NOMO-1 treated with dmso at 0.1 percent for 144 hours (cell line): ENCODE measurements at regions not wholly inside any gene's neighbourhood (a gene's known extent, or its start where the extent isn't known, plus 50 kb on each side); places are given as distances from the start of the nearest gene placed in this dataset.
A peak's percentile ranks its signal among the peaks of the same experiment; 100 is the strongest.

Experiments used
- DNase-seq: peaks from one replicate; lab custom pipeline; 2025; ENCODE audit not compliant: unreplicated experiment; lab: John Stamatoyannopoulos, UW

DNA sequence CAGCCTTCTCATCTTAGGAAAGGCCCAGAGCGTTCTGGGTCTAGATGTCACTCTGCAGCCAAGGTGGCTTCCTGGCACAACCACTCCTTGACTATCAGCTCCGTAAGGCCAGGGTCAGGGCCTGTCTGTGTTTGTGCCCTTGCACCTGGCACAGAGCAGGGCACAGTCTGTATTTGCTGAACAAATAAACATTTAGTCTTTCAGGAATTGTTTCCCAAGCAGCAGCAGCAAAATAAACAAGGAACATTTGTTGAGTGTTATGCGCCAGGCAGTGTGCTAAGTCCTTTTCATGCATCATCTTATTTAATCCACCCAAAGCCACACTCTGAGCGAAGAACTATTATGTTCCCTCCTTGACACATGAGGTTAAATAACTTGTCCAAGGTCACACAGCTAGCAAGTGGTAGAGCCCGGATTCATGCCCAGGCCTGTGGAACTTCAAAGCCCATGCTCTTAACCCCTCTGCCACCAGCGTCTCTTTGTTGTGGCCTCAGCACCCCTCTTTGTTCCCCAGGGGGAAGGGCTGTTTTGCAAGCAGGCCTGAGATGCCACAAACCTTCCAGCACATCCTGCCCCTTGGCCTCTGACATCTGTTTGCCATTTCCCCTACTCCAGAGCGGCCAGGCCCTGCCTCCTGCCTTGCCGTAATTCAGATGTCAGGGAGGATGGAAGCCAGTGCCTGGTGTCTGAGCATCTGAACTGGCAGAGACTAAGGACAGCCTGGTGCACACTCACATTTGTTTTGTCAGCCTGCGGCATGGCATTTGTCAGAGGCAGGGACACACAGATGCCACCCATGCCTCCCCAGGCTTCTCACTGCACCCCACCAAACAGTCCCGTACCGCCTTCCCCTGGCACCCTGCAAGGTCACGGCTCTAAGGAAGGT, 325.8 kb upstream of the ZMIZ1 start:
- peak; percentile 14 for DNase-seq

DNA sequence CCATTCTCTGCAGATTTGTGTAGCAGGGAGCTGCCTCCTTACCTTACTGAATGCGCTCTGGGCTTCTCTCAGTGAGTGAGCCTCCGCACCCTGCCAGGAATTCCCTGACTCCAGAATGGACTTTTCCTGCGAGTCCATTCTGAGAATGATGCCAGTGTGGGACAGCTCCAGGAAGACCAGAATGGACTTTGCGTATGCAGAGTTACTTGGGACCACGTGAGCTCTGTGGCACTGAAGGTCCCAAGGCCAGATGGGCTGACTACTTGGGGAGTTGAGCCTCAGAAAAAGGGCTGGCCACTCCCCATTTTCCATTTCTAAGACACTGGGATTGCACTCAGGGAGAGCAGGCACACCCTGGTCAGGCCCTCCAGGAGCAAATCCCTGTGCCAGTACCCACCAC, 324.7 kb upstream of the ZMIZ1 start:
- DNase-seq, result no peak

DNA sequence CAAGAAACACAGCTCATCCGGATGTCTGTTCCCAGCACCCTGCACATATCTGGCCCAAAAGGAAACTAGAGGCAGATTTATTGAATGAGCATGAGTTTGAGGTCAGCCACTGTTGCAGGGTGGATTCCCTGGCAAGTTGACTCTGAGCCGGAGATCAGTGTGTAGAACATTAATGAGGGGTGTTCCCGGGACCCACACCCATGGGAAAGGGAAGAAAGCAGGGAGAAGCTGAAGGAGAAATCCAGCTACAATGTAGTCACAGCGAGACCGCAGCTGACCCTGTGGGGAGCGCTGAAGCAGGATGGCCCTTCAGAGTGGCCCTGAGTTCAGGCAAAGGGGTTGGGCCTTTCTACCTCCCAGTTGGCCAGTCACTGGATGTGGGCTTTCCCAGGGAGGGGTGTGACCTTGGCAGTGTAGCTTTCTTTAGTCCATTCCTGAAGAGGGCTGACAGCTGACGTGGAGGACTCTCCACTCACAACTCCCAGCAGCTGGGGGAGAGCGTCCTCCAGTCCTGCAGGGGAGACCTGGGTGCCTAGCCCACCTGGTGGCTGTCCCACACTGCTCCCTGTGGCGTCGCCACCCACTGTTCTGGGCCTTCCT, 324.2 kb upstream of the ZMIZ1 start:
- no peak for DNase-seq

DNA sequence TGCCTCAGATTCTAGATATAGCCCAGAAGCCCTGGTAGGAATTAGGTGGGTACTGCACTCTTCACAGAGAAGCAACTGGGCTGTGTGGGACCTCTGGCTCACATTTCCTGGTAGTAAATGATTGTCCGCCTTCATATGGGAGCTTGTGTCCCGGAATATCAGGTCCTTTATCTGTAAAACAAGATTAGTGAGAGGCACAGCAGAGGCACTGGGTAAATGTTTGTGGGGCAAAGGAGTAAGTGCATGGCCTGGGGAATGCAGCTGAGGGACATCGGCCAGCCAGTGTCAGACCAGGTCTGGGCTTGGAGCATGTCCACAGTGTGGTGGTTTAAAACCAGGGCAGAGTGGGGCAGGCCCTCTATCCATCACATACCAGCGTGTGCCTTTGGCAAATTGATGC, 323.3 kb upstream of the ZMIZ1 start:
- DNase-seq, result no peak

DNA sequence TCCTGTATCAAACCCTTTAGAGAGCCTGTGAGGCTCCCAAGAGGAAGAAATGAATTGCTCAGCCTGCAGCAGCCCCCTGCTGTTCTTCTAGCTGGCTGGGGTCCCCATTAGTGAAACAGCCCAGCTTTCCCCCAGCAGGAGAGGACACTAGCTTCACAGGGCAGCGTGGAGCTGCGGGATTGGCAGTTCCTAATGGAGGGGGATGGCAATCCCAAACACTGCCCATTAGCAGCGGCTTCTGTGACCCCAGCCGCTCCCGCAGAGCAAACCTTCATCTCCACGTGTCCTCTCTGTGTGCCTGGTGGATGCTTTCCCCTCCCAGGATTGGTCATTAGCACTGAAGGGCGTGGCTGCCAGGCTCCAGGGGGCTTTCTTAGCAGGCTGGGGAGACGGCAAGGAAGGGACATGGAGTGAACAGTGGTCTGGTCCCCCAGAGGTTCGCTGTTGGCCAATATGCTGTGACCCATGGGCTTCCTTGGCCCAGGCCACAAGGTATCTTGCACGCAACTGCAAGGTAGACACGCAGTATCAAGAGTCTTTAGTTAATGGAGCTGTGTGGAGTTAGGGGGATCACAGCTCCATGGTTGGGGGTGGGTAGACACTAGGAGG, 322.5 kb upstream of the ZMIZ1 start:
- no peak for DNase-seq

DNA sequence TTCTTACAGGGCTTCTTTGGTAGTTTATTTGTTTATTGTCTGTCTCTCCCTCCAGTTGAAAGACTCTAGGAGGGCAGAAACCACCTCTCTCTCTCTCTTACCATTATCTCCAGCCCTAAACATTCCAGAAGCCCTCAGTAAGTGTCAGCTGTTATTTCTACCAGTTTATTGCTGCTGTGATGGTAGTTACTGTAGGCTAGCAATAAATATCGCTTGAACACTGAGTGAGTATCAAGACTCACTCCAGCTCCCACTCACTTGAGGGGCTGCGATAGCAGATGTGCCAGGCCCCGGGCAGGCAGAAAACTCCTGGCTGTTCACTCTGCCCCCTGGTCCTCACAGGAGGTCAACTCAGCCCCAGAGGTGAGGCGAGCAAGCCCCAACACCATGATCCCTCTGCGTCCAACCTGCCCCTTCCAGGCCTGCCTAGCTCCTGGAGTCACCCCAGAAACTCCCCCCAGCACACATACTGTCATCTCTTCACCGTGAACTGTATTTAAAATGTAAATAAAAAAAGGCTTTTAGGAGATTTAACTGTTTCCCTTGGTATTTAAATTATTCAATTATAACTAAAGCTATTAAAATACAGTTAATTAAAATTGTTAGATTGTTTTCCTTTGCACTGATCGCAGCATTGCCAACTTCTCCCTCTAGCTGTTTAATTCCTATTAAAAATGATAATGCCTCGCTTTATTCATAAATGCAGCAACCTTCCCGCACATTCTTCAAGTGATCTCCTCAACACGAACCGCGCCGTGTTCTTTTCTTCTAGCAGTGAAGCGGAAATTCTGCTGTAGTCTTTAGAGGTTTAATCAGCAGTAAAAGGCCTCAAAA, 321.1 kb upstream of the ZMIZ1 start:
- DNase-seq, result no peak

DNA sequence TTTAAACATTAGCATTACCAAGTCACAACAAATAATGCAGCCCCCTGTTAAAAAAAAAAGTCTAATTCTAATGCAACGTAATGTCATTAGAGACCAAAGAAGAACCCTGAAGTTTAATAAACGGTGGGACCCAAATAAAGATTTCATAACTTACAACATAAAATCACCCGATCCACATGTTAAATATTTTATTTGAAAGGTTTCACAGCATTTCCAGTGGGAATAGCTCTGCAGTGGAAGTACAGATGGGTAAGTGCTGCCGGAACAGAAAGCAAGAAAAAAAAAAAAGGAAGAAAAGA, 320.6 kb upstream of the ZMIZ1 start:
- DNase-seq, result no peak

DNA sequence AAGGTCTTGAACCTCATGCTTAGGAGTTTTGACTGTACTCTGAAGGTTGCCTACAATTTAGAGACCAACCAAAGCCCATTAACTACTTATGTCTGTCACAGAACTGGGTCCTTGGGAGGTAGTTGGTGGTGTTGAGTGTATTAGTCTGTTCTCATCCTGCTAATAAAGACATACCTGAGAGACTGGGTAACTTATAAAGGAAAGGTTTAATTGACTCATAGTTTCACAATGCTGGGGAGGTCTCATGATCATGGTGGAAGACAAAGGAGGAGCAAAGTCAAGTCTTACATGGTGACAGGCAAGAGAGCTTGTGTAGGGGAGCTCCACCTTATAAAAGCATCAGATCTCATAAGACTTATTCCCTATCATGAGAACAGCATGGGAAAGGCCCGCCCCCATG, 319.6 kb upstream of the ZMIZ1 start:
- no peak for DNase-seq

DNA sequence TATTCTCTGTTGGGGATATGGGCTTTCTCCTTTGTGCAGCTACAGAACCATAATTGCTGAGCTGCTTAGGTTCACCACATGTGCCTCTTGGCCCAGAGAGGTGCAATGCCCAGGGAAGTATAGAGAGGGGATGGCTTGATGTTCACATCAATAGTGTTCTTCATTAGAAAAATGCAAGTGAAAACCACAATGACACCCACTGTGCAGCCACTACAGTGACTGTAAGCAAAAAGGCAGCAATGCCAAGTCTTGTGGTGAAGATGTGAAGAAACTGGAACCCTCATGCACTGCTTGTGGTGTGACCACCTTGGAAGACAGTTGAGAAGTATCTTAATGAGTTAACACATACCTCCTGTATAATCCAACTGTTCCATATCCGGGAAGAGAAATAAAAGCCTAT, 318.9 kb upstream of the ZMIZ1 start:
- DNase-seq, result no peak

DNA sequence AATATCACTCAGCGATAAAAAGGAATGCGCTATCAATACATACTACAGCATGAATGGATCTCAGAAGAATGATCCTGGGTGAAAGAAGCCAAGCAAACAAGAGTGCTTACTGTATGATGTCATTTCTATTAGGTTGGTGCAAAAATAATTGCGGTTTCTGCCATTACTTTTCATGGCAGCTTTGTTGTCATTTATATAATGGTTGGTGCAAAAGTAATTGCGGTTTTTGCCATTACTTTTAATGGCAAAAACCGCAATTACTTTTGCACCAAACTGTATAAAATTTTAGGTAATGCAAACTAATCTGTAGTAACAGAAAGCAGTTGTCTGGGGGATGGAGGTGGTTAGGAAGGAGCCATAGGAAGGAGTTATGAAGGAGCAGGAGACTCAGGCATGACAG, 318.3 kb upstream of the ZMIZ1 start:
- no peak for DNase-seq

DNA sequence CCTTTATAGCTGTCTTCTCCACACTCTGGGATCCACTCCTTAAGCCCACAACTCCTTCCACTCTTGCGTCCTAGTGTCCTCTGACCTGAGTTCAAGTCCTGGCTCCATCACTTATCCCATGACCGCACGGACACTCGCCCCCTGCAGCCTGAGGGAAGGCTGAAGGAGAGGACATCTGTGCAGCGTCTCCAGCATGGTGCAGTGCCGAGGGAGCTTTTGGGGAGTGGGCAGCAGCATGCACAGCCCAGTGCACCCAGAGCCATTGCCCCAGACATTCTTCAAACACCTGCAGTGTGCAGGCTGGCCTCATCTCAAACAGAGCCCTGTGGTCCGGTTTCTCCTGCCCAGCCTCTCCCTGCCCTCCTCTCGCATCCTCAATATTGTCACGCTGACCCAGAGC, 317.1 kb upstream of the ZMIZ1 start:
- DNase-seq, result no peak

DNA sequence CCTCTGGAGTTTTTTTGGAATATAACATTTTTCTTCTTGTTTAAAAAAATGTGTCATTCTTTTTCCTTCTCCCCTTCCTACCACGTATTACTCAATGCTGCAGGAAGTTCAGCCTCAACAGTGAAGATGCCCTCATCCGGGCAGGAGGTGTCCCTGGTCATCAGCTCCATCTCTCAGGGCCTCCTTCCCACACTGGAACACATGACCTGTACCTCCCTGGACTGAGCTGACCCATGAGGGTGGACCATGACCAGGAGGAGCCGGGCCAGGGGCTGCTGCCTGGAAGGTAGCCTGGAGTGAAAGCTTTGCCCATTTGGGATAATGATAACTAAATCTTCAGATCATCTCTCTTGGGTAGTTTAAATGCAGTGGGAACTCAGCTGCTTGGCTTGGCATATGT, 316.5 kb upstream of the ZMIZ1 start:
- DNase-seq, result no peak

DNA sequence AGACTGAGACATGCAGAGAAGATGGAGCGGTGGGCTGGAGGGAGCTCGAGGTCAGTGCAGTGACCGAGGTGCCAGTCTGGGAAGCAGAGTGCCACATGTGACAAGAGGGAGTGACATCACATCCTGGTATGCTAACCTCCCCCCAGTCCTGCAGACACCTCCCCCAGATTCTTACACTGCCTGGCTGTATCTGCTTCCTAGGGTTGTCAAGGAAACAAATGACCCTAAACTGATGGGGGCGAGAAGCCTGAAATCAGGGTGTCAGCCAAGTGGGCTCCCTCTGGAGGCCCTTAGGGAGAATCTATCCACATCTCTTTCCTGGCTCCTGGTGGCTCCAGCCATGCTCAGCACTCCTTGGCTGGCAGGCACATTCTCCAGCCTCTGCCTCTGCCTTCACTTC, 316.1 kb upstream of the ZMIZ1 start:
- no peak for DNase-seq

DNA sequence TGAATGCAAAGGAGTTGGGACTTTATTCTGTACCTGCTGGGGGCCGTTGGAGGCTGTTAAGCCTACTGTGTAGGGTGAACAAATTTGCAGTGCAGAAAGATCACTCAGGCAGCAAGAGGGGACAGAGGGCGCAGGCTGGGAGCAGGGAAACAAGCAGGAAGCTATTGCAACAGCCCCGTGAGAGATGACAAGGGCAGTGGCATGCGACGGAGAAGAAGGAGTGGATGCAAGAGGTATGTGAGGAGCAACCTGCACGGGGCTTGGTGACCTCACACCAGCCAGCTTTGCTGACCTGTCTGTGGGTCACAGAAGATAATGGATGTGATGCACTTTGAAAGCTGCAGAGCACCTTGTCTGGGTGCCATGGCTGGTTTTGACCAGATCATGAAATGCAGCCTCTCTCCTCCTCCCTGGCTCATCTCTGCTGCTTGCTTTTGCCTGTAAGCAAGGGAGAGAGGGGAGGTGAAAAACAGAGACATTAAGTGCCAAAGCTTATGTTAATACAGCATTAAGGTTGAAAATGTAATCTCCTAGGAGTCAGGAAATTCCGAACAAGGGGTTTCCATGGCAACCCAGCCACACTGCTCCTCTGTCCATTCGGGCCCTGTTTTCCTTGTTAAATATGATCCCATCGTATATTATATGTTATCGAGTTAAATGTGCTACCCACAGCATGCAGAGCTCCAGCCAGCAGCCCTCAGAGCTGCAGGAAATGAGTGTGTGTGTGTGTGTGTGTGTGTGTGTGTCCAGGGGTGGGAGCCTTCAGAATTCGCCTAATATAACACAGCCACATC, 314.3 kb upstream of the ZMIZ1 start:
- DNase-seq, result no peak

DNA sequence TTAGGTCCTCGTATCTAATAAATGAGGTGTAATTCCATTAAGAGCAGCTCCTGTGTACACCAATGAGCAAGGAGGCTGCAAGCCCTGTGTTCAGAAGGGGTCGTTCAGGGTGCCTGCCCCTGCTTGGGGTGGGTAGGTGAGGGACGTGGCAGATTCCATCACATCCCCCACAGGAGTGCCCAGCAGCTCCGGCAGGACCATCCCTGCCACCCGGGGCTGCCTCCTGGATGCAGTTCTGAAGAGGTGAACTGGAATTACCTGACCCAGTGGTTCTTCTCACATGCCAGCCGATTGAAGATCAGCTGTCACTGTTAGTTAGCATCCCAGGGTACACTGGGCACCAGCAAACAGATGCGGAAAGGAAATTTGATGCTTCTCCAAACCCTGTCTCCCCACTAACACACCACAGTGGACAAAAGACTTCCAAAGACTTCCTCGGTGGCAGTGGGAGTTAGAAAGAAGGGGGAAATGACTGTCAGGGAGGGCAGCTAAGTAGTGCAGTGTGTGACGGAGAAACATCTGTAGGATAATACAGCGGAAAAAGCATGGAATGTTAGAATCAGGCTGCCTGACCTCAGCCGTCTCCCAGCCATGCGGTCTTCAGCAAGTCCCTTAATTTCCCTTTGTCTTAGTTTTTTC, 313.6 kb upstream of the ZMIZ1 start:
- DNase-seq, result no peak

DNA sequence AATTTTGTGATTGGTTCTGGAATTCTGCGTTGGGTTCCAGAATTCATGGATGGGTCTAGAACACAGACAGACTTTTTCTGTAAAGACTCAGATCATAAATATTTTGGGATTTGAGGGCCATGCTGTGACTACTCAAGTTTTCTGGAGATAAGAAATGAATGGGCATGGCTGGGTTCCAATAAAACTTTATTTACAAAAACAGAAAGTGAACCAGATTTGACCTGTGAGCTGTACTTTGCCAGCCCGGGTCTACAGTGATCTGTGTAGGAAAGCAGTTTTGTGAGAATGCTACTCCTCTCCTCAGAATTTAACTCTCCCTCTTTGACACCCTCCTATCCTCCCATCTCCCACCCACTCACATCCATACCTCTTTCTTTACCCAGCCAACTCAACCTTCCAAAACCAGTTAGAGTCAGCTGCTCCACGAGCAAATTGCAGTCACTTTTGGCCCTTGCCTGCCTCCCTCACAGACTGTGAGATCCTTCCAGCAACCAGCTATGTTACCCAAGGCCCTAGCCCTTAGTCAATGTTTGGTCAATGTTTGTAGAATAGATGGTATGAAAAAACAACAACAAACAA, 312.8 kb upstream of the ZMIZ1 start:
- DNase-seq, result no peak

DNA sequence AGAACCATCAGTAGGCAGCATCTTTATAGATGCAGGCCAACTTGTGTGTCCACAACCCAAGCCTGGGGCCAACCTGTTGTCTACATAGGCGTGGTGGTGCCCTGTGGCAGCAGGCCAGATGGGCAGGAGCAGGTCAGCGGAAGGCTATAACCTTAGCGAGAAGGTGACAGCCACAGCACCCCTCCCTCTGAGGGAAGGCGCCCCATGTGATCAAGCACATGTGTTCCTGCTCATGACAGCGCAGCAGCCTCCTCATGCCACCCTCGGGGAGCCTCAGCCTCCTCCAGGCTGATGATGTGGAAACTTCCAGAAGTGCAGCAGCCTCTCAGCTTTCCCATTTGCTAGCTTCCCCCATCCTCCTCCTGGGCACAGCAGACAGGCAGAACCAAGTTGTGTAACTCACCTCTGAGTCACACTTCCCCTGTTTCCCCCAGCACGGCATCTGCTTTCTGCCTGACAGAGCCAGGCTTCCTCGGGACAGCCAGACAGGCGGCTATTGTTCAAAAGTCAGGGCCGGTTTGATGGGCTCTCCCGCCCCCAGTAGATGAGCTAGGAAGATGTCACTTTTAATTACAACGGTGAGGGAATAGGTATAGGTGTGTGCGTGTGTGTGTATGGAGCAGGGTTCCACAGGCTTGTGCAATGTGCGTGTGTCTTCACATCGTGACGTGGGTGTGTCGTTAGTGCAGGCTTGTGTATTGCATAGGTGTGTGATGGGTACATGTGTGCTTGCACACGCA, 312.0 kb upstream of the ZMIZ1 start:
- peak; percentile 95 for DNase-seq

DNA sequence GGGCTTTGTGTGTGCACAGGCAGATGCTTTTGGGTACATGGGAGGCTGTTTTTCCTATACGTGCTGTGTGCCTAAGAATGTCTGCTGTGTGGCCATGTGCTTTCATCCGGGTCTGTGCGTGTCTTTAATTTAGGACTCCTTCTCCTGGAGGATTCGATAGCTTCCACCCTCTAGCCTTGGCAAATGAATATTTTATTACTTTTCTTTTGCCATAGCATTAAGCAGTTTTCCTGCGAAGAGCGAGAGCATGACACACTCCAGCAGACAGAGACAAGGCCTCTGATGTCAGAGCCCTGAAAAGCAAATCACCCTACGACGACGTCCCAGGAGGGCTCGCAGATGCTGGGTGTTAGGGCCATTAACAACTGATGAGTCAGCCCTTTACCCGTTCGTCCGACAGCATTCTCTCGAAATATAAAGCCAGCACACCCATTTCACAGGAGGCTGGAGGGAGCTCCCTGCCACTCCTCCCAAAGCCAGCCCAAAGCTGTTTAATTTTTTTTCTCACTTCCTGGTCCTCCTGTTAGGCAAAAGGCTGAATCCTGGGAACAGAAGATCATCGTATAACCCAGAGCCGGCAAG, 311.3 kb upstream of the ZMIZ1 start:
- no peak for DNase-seq

DNA sequence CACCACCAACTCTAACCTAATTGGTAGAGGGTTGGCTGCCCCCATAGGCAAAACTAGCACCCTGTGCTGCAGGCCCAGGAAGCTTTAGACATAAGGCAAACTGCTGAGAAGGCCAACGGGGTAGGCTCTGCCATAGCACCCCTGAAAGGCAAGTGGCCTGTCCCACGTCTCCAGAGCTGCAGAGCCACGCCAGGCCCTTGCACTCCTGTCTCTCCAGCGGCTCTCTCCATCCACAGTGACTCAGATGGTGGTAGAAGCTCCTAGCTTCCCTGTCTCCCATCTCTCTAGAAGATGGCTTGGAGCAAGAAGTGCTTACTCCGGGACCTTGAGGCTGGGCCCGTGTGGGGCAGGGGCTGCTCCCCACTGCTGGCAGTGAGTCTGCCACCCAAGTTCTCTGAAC, 310.6 kb upstream of the ZMIZ1 start:
- DNase-seq, result no peak
